ENCODE measurements at regions not wholly inside any gene's neighbourhood (a gene's known extent, or its start where the extent isn't known, plus 50 kb on each side); places are given as distances from the start of the nearest gene placed in this dataset.

- no TSS peak for BruUV-seq (replicated peaks)
- no peak for DNase-seq (ENCODE audit: low spot score)
- Histone ChIP-seq H3K9me2 (ENCODE audit: insufficient read depth, low read length) (no peaks in the 10 kb centered on the region), H3K4me1 (ENCODE audit: insufficient read depth, low read length, poor library complexity, severe bottlenecking) (no peaks in the 10 kb centered on the region), H2AFZ (ENCODE audit: low read length) (no peak overlapping the region), H3K4me3 (ENCODE audit: low read depth, low read length, poor library complexity, severe bottlenecking) (no peak overlapping the region), H3K4me2 (ENCODE audit: low read length) (no peak overlapping the region), H3K9me3 (ENCODE audit: low read length) (no peaks in the 10 kb centered on the region), H4K20me1 (ENCODE audit: insufficient read depth, low read length) (no peaks in the 10 kb centered on the region), H3K27ac (ENCODE audit: low read depth, low read length, poor library complexity, severe bottlenecking) (no peak overlapping the region), H3K79me2 (ENCODE audit: insufficient read depth, low read depth, low read length) (no peaks in the 10 kb centered on the region), H3K36me3 (ENCODE audit: insufficient read depth, low read length) (no peaks in the 10 kb centered on the region)
- TF ChIP-seq EZH2phosphoT487 (IDR thresholded peaks at IDR 0.05; ENCODE audit: borderline replicate concordance, low read depth, low read length), result no peak
- TF ChIP-seq, protein P1, sequence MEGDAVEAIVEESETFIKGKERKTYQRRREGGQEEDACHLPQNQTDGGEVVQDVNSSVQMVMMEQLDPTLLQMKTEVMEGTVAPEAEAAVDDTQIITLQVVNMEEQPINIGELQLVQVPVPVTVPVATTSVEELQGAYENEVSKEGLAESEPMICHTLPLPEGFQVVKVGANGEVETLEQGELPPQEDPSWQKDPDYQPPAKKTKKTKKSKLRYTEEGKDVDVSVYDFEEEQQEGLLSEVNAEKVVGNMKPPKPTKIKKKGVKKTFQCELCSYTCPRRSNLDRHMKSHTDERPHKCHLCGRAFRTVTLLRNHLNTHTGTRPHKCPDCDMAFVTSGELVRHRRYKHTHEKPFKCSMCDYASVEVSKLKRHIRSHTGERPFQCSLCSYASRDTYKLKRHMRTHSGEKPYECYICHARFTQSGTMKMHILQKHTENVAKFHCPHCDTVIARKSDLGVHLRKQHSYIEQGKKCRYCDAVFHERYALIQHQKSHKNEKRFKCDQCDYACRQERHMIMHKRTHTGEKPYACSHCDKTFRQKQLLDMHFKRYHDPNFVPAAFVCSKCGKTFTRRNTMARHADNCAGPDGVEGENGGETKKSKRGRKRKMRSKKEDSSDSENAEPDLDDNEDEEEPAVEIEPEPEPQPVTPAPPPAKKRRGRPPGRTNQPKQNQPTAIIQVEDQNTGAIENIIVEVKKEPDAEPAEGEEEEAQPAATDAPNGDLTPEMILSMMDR (conservative IDR thresholded peaks at IDR 0.05; ENCODE audit: low read length), result no peak
- POLR2A ChIA-PET, result no interaction called here
- intact Hi-C loops (cut with micrococcal nuclease; ENCODE audit: unreplicated experiment), result no loop called here
- CTCF ChIA-PET (ENCODE audit: unreplicated experiment), result interaction anchor here (0.5 kb wide), 1 partner anchor 671 kb away, joined by 3 read pairs; no protein-coding TSS in a partner anchor
These were observed 97.1 kb upstream of the CARD18 start for GRCh38 chr11:105236664-105237063.

GRCh38 chr11:105233285-105233684, 93.7 kb upstream of the CARD18 start:
- H3K9me2 ChIP-seq (ENCODE audit: insufficient read depth, low read length), result no peaks in the 10 kb centered on the region
- BruUV-seq (replicated peaks), result no TSS peak
- no peaks in the 10 kb centered on the region for H3K4me1 ChIP-seq (ENCODE audit: insufficient read depth, low read length, poor library complexity, severe bottlenecking)
- H3K36me3 ChIP-seq (ENCODE audit: insufficient read depth, low read length), result no peaks in the 10 kb centered on the region
- POLR2A ChIA-PET, result interaction anchor here (0.6 kb wide), 1 partner anchor 79 kb away, joined by 3 read pairs; no protein-coding TSS in a partner anchor
- H3K27ac ChIP-seq (ENCODE audit: low read depth, low read length, poor library complexity, severe bottlenecking), result no peak overlapping the region
- CTCF ChIA-PET (ENCODE audit: unreplicated experiment), result no interaction called here
- H3K9me3 ChIP-seq (ENCODE audit: low read length), result no peaks in the 10 kb centered on the region
- TF ChIP-seq, protein P1 (conservative IDR thresholded peaks at IDR 0.05; ENCODE audit: low read length), result no peak
- no peak for TF ChIP-seq EZH2phosphoT487 (IDR thresholded peaks at IDR 0.05; ENCODE audit: borderline replicate concordance, low read depth, low read length)
- H3K4me2 ChIP-seq (ENCODE audit: low read length), result no peak overlapping the region
- no peaks in the 10 kb centered on the region for H3K79me2 ChIP-seq (ENCODE audit: insufficient read depth, low read depth, low read length)
- intact Hi-C loops (cut with micrococcal nuclease; ENCODE audit: unreplicated experiment), result no loop called here
- H2AFZ ChIP-seq (ENCODE audit: low read length), result no peak overlapping the region
- DNase-seq (ENCODE audit: low spot score), result no peak
- no peaks in the 10 kb centered on the region for H4K20me1 ChIP-seq (ENCODE audit: insufficient read depth, low read length)
- H3K4me3 ChIP-seq (ENCODE audit: low read depth, low read length, poor library complexity, severe bottlenecking), result no peak overlapping the region

DNA sequence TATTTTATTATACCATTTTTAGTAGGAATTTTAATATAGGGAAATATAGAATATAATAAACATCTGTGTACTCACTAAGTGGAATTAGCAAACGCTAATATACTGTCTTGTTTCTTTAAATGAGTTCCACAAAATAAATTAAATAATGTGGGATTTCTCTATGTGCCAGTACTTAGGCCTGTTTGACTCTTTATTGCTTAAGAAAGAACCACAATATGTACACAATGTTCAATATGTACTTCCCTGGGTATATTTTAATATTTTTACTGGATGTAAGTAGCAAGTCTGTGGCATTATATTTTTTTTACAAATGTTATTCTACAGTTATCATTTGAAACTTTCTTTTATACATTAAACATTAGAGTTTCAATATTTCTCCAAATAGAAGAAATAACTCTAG, 92.5 kb upstream of the CARD18 start:
- H3K36me3 ChIP-seq (ENCODE audit: insufficient read depth, low read length), result no peaks in the 10 kb centered on the region
- H3K79me2 ChIP-seq (ENCODE audit: insufficient read depth, low read depth, low read length), result no peaks in the 10 kb centered on the region
- H3K4me1 ChIP-seq (ENCODE audit: insufficient read depth, low read length, poor library complexity, severe bottlenecking), result no peaks in the 10 kb centered on the region
- H4K20me1 ChIP-seq (ENCODE audit: insufficient read depth, low read length), result no peaks in the 10 kb centered on the region
- H2AFZ ChIP-seq (ENCODE audit: low read length), result no peak overlapping the region
- H3K9me2 ChIP-seq (ENCODE audit: insufficient read depth, low read length), result no peaks in the 10 kb centered on the region
- TF ChIP-seq EZH2phosphoT487 (IDR thresholded peaks at IDR 0.05; ENCODE audit: borderline replicate concordance, low read depth, low read length), result no peak
- TF ChIP-seq, protein P1 (conservative IDR thresholded peaks at IDR 0.05; ENCODE audit: low read length), result no peak
- H3K4me2 ChIP-seq (ENCODE audit: low read length), result no peak overlapping the region
- no peak for DNase-seq (ENCODE audit: low spot score)
- no TSS peak for BruUV-seq (replicated peaks)
- no peak overlapping the region for H3K4me3 ChIP-seq (ENCODE audit: low read depth, low read length, poor library complexity, severe bottlenecking)
- intact Hi-C loops (cut with micrococcal nuclease; ENCODE audit: unreplicated experiment), result no loop called here
- H3K9me3 ChIP-seq (ENCODE audit: low read length), result no peaks in the 10 kb centered on the region
- ChIA-PET POLR2A (interaction anchor here (1.4 kb wide), 1 partner anchor 45 kb away, joined by 3 read pairs; no protein-coding TSS in a partner anchor), CTCF (ENCODE audit: unreplicated experiment) (no interaction called here)
- no peak overlapping the region for H3K27ac ChIP-seq (ENCODE audit: low read depth, low read length, poor library complexity, severe bottlenecking)

Data from OCI-LY7 (cell line).